Mucosa of descending colon (tissue), 3 donors: ENCODE measurements at regions not wholly inside any gene's neighbourhood (a gene's known extent, or its start where the extent isn't known, plus 50 kb on each side); places are given as distances from the start of the nearest gene placed in this dataset.

ENCODE experiments used
- ATAC-seq: fragments of 200-7000 bp; cut with Tn5 transposase; one replicate; pipeline ENCODE4 v1.9.1; 2020; ENCODE audit warnings: mild to moderate bottlenecking, moderate library complexity
- DNase-seq, 3 donors: peaks; one replicate each; pipeline ENCODE4 v3.0.0-alpha.2; 2020
- H3K36me3 ChIP-seq: fragments of 200-600 bp; one replicate; pipeline ENCODE4 v1.8.0; 2021; ENCODE audit warnings: low read depth, mild to moderate bottlenecking
- H3K4me1 ChIP-seq: fragments of 200-600 bp; one replicate; pipeline ENCODE4 v1.8.0; 2021; ENCODE audit warnings: low read depth, mild to moderate bottlenecking
- H3K4me3 ChIP-seq: fragments of 200-600 bp; one replicate; pipeline ENCODE4 v1.8.0; 2021; ENCODE audit warnings: mild to moderate bottlenecking
- H3K9me3 ChIP-seq: fragments of 200-600 bp; one replicate; pipeline ENCODE4 v1.8.0; 2021; ENCODE audit warnings: mild to moderate bottlenecking
- intact Hi-C, 2 donors: fragments of 100-400 bp; cut with DNase I in 1 of 2; cut with micrococcal nuclease in 1 of 2; formaldehyde crosslinking; loops; one replicate each; pipeline versions ENCODE4 v1.11.0 to v1.11.1; 2022; cut with DNase I, micrococcal nuclease
- TF ChIP-seq, protein P1 (sequence below): fragments of 200-600 bp; IDR thresholded peaks from one replicate; pipeline ENCODE4 v1.8.0; 2022; ENCODE audit warnings: antibody characterized with exemption, mild to moderate bottlenecking
- donor health status: DM: no; HTN: no; CAD: no; lungs with moderate emphysema.
- donor health status: DM: no; HTN: no; CAD: no.
- donor health status: DM: no; HTN: yes; CAD: no.

DNA sequence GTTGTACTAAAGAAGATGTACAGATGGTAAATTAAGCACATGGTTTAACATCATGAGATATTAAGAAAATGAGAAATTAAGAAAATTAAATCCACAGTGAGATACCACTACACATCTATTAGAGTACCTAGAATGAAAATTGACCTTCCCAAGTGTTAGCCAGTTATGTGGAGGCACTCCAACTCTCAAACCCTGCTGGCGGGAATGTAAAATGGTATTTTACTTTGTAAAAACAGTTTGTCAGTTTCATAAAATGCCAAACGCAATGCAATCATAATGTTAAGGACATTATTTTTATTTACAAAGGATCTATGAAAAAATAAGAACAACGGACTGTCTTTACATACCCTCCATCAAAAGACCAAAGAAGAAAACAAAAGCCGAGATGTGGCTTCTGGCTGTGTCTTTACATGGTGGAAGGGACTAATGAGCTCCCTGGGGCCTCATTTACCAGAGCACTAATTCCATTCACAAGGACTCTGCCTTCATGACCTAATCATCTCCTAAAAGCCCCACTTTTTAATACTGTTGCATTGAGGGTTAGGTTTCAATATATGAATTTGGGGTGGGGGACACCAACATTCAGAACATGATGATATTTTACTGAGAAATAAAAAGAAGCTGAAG lies 1178.7 kb downstream of the AACS start:
- ATAC-seq: no peak

DNA sequence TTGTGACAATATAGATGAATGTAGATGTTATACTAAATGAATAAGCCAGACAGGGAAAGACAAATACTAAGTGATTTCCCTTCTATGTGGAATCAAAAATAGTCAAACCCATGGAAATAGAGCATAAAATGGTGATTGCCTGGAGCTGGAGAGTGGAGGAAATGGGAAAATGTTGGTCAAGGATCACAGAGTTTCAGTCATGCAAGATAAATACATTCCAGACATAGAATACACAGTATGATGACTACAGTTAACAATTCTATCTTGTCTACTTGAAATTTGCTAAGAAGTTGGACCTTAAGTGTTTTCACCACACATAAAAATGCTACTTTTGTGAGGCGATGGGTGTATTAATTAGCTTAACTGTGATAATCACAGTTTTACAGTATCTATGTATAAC lies 1182.7 kb downstream of the AACS start:
- Histone ChIP-seq H3K9me3 (peaks cover 43% of the 10 kb centered on the region), H3K4me1 (no peaks in the 10 kb centered on the region), H3K36me3 (no peaks in the 10 kb centered on the region), H3K4me3 (no peak overlapping the region)
- DNase-seq (no peak), ATAC-seq (no peak)
- intact Hi-C loops: no loop called here
- TF ChIP-seq, protein P1, sequence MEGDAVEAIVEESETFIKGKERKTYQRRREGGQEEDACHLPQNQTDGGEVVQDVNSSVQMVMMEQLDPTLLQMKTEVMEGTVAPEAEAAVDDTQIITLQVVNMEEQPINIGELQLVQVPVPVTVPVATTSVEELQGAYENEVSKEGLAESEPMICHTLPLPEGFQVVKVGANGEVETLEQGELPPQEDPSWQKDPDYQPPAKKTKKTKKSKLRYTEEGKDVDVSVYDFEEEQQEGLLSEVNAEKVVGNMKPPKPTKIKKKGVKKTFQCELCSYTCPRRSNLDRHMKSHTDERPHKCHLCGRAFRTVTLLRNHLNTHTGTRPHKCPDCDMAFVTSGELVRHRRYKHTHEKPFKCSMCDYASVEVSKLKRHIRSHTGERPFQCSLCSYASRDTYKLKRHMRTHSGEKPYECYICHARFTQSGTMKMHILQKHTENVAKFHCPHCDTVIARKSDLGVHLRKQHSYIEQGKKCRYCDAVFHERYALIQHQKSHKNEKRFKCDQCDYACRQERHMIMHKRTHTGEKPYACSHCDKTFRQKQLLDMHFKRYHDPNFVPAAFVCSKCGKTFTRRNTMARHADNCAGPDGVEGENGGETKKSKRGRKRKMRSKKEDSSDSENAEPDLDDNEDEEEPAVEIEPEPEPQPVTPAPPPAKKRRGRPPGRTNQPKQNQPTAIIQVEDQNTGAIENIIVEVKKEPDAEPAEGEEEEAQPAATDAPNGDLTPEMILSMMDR: no peak

More for the DNA sequence above, 1178.7 kb downstream of the AACS start:
- TF ChIP-seq, protein P1: no peak
- no peak for DNase-seq
- H3K36me3 ChIP-seq: no peaks in the 10 kb centered on the region
- no peak overlapping the region for H3K4me3 ChIP-seq
- peaks cover 24% of the 10 kb centered on the region for H3K9me3 ChIP-seq
- intact Hi-C loops: no loop called here
- H3K4me1 ChIP-seq: no peaks in the 10 kb centered on the region

DNA sequence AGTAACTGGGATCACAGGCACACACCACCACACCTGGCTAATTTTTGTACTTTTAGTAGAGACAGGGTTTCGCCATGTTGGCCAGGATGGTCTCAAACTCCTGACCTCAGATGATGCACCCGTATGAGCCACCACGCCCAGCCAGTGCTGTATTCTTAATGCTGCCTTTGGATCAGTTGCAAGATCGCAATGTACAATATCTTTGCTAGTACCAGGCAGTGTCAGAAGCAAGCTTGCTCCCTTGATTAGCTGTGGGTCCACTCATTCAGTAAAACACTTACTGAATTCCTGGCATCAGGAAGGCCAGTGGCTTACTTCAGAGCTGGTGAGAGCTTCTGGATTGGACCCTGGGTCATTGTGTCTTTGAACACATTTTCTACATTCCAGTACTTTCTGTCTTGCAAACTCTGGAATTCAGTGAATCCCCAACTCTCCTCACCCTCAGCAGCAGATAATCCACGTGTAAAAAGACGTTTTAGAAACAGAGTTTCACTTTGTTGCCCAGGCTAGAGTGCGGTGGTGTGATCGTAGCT lies 1183.7 kb downstream of the AACS start:
- intact Hi-C loops: no loop called here
- TF ChIP-seq, protein P1: no peak
- H3K36me3 ChIP-seq: no peaks in the 10 kb centered on the region
- ATAC-seq (no peak), DNase-seq (no peak)
- no peak overlapping the region for H3K4me3 ChIP-seq
- H3K4me1 ChIP-seq: no peaks in the 10 kb centered on the region
- H3K9me3 ChIP-seq: peaks cover 49% of the 10 kb centered on the region

DNA sequence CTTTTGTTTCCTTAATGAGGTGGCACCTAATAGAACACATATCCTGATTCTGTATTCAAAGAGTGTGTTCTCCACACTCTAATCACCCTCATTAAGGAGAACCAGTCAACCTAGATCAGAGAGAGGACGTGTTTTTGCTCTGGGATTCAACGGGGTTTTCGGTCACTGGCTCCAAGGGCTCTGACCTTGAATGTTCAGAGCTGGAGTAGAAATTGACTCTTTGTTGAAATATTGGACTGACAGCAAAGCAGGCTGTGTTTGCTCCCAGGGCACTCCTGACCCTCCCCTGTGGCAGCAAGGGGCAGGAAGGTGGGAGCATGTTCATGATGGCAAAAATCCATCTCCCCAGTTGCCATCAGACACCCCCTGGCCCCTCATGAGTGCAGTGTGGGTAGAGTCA lies 1193.0 kb downstream of the AACS start:
- Histone ChIP-seq H3K36me3 (no peaks in the 10 kb centered on the region), H3K4me3 (no peak overlapping the region), H3K9me3 (peaks cover 38% of the 10 kb centered on the region), H3K4me1 (no peaks in the 10 kb centered on the region)
- no peak for DNase-seq
- intact Hi-C loops: no loop called here
- no peak for ATAC-seq
- TF ChIP-seq, protein P1: no peak

DNA sequence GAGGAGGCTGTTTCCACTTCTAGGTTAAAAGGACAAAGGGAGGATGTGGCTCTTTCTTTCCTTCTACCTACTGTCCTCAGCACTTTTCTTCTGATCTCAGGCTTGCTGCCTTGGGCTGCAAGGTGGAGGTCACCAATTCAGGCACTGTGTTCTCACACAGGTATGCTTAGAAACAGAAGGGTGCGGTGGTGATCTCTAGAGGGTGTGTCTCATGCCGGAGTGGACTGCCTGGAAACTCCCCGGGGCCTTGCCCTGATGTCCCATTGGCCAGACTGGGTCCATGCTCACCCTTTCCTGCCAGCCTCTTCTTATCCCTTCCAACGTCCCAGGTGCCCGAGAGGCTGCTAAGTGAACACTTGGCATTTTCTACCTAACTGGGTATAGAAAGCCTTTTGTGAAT lies 1197.6 kb downstream of the AACS start:
- TF ChIP-seq, protein P1: no peak
- DNase-seq (no peak), ATAC-seq (no peak)
- intact Hi-C loops: no loop called here
- Histone ChIP-seq H3K36me3 (no peaks in the 10 kb centered on the region), H3K9me3 (peaks cover 27% of the 10 kb centered on the region), H3K4me1 (no peaks in the 10 kb centered on the region), H3K4me3 (no peak overlapping the region)
